Skeletal muscle satellite cell (primary cell): ENCODE measurements at regions not wholly inside any gene's neighbourhood (a gene's known extent, or its start where the extent isn't known, plus 50 kb on each side); places are given as distances from the start of the nearest gene placed in this dataset.

Source experiments
- H3K27me3 ChIP-seq: 2 replicates; pipeline ENCODE4 v1.7.0; 2013; ENCODE audit warnings: low read length; ENCODE audit not compliant: control insufficient read depth, insufficient read depth
- H3K36me3 ChIP-seq: 2 replicates; pipeline ENCODE4 v1.7.0; 2013; ENCODE audit warnings: mild to moderate bottlenecking, control low read depth, low read length; ENCODE audit not compliant: insufficient read depth
- H3K4me1 ChIP-seq: 2 replicates; pipeline ENCODE4 v1.7.0; 2013; ENCODE audit warnings: low read length; ENCODE audit not compliant: control insufficient read depth, insufficient read depth
- H3K4me2 ChIP-seq: 2 replicates; pipeline ENCODE4 v1.7.0; 2013; ENCODE audit warnings: mild to moderate bottlenecking, low read length
- H3K4me3 ChIP-seq: 2 replicates; pipeline ENCODE4 v1.7.0; 2013; ENCODE audit warnings: low read length
- H3K9ac ChIP-seq: 2 replicates; pipeline ENCODE4 v1.7.0; 2013; ENCODE audit warnings: mild to moderate bottlenecking, low read depth, low read length, moderate library complexity
- H3K9me3 ChIP-seq: replicated peaks from 2 replicates; pipeline ENCODE4 v1.7.0; 2013; ENCODE audit warnings: mild to moderate bottlenecking, control low read depth, low read length

GRCh38 chr2:118257696-118258095 lies 169.4 kb downstream of the INSIG2 start:
- Histone ChIP-seq H3K9ac (no peak overlapping the region), H3K36me3 (no peaks in the 10 kb centered on the region), H3K4me2 (no peak overlapping the region), H3K4me3 (no peak overlapping the region), H3K27me3 (peaks cover 13% of the 10 kb centered on the region), H3K4me1 (no peaks in the 10 kb centered on the region), H3K9me3 (no peaks in the 10 kb centered on the region)

GRCh38 chr2:118255771-118256372 lies 167.6 kb downstream of the INSIG2 start:
- H3K4me2 ChIP-seq = no peak overlapping the region
- no peaks in the 10 kb centered on the region for H3K9me3 ChIP-seq
- H3K36me3 ChIP-seq = no peaks in the 10 kb centered on the region
- H3K4me1 ChIP-seq = no peaks in the 10 kb centered on the region
- H3K9ac ChIP-seq = no peak overlapping the region
- H3K27me3 ChIP-seq = peaks cover 10% of the 10 kb centered on the region
- no peak overlapping the region for H3K4me3 ChIP-seq

GRCh38 chr2:118255301-118255700 lies 167.0 kb downstream of the INSIG2 start:
- H3K9me3 ChIP-seq = no peaks in the 10 kb centered on the region
- H3K27me3 ChIP-seq = peaks cover 10% of the 10 kb centered on the region
- H3K4me2 ChIP-seq = no peak overlapping the region
- no peaks in the 10 kb centered on the region for H3K36me3 ChIP-seq
- H3K9ac ChIP-seq = no peak overlapping the region
- H3K4me3 ChIP-seq = no peak overlapping the region
- peaks cover 3% of the 10 kb centered on the region for H3K4me1 ChIP-seq

- no peaks in the 10 kb centered on the region for H3K36me3 ChIP-seq
- H3K9ac ChIP-seq = no peak overlapping the region
- H3K9me3 ChIP-seq = no peaks in the 10 kb centered on the region
- peaks cover 10% of the 10 kb centered on the region for H3K27me3 ChIP-seq
- no peak overlapping the region for H3K4me3 ChIP-seq
- peaks cover 11% of the 10 kb centered on the region for H3K4me1 ChIP-seq
- no peak overlapping the region for H3K4me2 ChIP-seq
These were observed 165.8 kb downstream of the INSIG2 start for GRCh38 chr2:118254116-118254515.

- H3K9ac ChIP-seq = no peak overlapping the region
- no peak overlapping the region for H3K4me3 ChIP-seq
- H3K4me1 ChIP-seq = peaks cover 17% of the 10 kb centered on the region
- no peaks in the 10 kb centered on the region for H3K36me3 ChIP-seq
- no peaks in the 10 kb centered on the region for H3K9me3 ChIP-seq
- no peak overlapping the region for H3K4me2 ChIP-seq
- H3K27me3 ChIP-seq = peaks cover under 1% of the 10 kb centered on the region
These were observed 163.2 kb downstream of the INSIG2 start for GRCh38 chr2:118251427-118251826.

GRCh38 chr2:118250463-118250862 lies 162.2 kb downstream of the INSIG2 start:
- H3K4me1 ChIP-seq = peaks cover 19% of the 10 kb centered on the region
- H3K4me3 ChIP-seq = no peak overlapping the region
- H3K9me3 ChIP-seq = no peaks in the 10 kb centered on the region
- H3K36me3 ChIP-seq = no peaks in the 10 kb centered on the region
- H3K4me2 ChIP-seq = no peak overlapping the region
- no peak overlapping the region for H3K9ac ChIP-seq
- H3K27me3 ChIP-seq = no peaks in the 10 kb centered on the region

- no peak overlapping the region for H3K4me2 ChIP-seq
- H3K4me3 ChIP-seq = no peak overlapping the region
- H3K9ac ChIP-seq = no peak overlapping the region
- no peaks in the 10 kb centered on the region for H3K27me3 ChIP-seq
- H3K4me1 ChIP-seq = peaks cover 19% of the 10 kb centered on the region
- no peaks in the 10 kb centered on the region for H3K36me3 ChIP-seq
- no peaks in the 10 kb centered on the region for H3K9me3 ChIP-seq
These were observed 161.7 kb downstream of the INSIG2 start for GRCh38 chr2:118250001-118250400.

GRCh38 chr2:118249531-118249930 lies 161.3 kb downstream of the INSIG2 start:
- Histone ChIP-seq H3K36me3 (no peaks in the 10 kb centered on the region), H3K4me2 (no peak overlapping the region), H3K27me3 (no peaks in the 10 kb centered on the region), H3K4me1 (peaks cover 19% of the 10 kb centered on the region), H3K9me3 (no peaks in the 10 kb centered on the region), H3K9ac (no peak overlapping the region), H3K4me3 (no peak overlapping the region)

- no peak overlapping the region for H3K4me3 ChIP-seq
- H3K4me1 ChIP-seq = peaks cover 29% of the 10 kb centered on the region
- H3K9me3 ChIP-seq = no peaks in the 10 kb centered on the region
- no peaks in the 10 kb centered on the region for H3K27me3 ChIP-seq
- no peak overlapping the region for H3K4me2 ChIP-seq
- H3K9ac ChIP-seq = no peak overlapping the region
- no peaks in the 10 kb centered on the region for H3K36me3 ChIP-seq
These were observed 158.5 kb downstream of the INSIG2 start for GRCh38 chr2:118246726-118247125.

GRCh38 chr2:118246079-118246478 lies 157.8 kb downstream of the INSIG2 start:
- Histone ChIP-seq H3K9me3 (no peaks in the 10 kb centered on the region), H3K27me3 (no peaks in the 10 kb centered on the region), H3K4me1 (peaks cover 30% of the 10 kb centered on the region), H3K9ac (no peak overlapping the region), H3K4me3 (no peak overlapping the region), H3K36me3 (no peaks in the 10 kb centered on the region), H3K4me2 (no peak overlapping the region)

- H3K36me3 ChIP-seq = no peaks in the 10 kb centered on the region
- H3K4me2 ChIP-seq = no peak overlapping the region
- H3K27me3 ChIP-seq = no peaks in the 10 kb centered on the region
These were observed 156.4 kb downstream of the INSIG2 start for GRCh38 chr2:118244686-118245085.

GRCh38 chr2:118243031-118243430 lies 154.8 kb downstream of the INSIG2 start:
- Histone ChIP-seq H3K9ac (no peak overlapping the region), H3K4me2 (no peak overlapping the region), H3K9me3 (no peaks in the 10 kb centered on the region), H3K4me1 (peaks cover 19% of the 10 kb centered on the region), H3K27me3 (no peaks in the 10 kb centered on the region), H3K36me3 (no peaks in the 10 kb centered on the region), H3K4me3 (no peak overlapping the region)

More at GRCh38 chr2:118244686-118245085, 156.4 kb downstream of the INSIG2 start:
- Histone ChIP-seq H3K9ac (no peak overlapping the region), H3K4me3 (no peak overlapping the region), H3K9me3 (no peaks in the 10 kb centered on the region), H3K4me1 (peaks cover 23% of the 10 kb centered on the region)
